ENCODE measurements at regions not wholly inside any gene's neighbourhood (a gene's known extent, or its start where the extent isn't known, plus 50 kb on each side); places are given as distances from the start of the nearest gene placed in this dataset.

DNA sequence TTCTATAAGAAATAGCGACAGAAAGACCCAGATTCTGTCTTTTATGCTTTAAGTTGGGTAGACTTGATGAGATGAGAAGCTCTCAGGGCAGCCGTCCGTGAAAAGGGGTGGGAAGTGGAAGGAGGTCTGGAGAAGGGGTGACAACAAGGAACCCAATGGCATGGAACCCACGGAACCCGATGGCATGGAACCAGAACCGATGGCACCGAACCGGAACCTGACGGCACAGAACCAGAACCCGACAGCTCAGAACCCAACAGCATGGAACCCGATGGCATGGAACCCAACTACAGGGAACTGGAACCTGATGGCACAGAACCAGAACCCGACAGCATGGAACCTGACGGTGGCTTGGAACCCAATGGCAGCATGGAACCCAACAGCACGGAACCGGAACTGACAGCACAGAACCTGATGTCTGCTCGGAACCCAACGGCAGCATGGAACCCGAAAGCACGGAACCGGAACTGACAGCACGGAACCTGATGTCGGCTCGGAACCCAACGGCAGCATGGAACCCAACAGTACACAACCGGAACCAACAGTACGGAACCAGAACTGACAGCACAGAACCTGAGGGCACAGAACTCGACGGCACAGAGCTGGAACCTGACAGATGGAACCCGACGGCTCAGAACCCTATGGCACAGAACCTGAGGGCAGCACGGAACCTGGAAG, 155.2 kb downstream of the TMEM18 start:
- no peak overlapping the region for H3K27ac ChIP-seq
- no peak overlapping the region for H3K4me3 ChIP-seq

DNA sequence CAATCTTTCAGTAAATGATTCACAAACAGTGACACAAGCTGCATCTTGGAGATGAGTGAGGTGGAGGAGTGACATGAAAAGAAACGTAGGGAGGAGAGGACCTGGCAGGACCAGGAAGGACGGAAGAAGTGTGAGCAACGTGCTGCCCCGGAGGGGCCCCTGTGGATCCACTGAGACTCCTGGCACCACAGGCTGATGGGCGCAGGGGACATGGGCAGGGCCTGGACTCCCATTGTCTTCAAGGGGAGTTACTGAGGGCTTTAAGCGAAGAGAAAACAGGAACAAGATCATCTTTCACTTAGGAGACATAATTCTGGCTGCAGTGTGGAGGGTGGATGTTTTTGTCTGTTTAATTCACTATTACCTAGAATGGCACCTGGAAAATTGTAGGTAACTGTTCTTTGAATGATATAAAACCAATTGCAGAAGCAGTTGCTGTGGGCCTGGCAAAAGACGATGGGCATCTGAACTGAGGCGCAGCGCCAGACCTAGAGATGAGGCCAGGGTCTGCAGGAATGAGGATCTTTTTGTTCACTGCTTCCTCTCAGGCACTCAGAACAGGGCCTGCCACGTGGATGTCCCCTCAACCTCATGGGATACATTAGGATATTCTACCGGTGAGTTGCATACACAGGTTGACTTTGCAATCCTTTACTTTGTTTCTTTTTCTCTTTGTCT, 156.4 kb downstream of the TMEM18 start:
- Histone ChIP-seq H3K27ac (no peak overlapping the region), H3K4me3 (no peak overlapping the region)

DNA sequence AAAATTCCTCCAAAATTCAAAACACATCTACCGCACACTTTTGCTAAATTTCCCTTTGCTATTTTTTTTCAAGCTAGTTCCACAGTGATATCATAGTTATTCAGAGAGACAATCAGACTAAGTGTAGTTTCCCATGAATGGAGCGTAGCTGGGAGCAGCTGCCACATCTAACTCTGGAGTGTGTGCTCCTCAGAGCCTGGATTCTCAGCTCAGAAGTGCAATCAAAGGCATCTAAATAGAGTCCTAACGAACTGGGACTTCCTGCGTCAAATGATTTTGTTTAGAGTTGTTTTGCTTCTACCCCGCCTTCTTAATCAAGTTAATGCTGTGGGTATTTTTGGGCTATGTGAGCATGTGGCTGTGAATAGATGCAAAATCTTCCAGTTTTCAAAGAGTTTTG, 160.3 kb downstream of the TMEM18 start:
- no peak overlapping the region for H3K27ac ChIP-seq
- no peak overlapping the region for H3K4me3 ChIP-seq

- no peak overlapping the region for H3K27ac ChIP-seq
- no peak overlapping the region for H3K4me3 ChIP-seq
These were observed 161.1 kb downstream of the TMEM18 start for GRCh38 chr2:516131-516530.

DNA sequence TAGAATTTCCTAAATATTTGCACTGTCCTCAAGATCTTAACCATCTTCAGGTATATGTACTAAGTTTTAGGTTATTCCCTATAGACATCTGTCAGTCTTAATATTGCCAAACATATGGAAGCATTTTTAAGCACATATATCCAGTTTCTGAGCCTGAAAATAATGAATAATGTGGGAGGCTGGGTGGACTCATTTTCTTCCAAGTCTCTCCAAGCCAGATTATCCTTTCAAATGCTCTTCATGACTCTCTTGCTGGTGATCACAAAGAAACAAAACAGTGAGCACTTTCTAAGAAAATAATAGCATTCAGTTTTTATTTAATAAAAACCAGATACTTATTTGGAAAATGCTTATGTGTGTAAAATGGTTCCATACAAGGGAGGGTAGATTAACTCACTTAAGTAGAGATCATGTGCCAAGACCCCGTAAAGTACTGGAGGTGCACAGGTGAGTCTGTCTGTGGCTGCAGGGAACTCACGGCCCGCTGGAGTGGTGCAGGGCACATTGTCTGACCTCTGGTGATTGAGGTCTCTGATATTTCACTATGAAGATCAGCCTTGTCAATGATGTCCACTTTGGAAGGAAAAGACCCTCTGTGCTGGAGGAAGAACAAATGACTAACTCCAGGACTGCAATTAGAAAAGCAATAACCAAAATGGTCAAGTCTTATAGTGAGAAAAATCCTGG, 161.6 kb downstream of the TMEM18 start:
- no peak overlapping the region for H3K27ac ChIP-seq
- no peak overlapping the region for H3K4me3 ChIP-seq

DNA sequence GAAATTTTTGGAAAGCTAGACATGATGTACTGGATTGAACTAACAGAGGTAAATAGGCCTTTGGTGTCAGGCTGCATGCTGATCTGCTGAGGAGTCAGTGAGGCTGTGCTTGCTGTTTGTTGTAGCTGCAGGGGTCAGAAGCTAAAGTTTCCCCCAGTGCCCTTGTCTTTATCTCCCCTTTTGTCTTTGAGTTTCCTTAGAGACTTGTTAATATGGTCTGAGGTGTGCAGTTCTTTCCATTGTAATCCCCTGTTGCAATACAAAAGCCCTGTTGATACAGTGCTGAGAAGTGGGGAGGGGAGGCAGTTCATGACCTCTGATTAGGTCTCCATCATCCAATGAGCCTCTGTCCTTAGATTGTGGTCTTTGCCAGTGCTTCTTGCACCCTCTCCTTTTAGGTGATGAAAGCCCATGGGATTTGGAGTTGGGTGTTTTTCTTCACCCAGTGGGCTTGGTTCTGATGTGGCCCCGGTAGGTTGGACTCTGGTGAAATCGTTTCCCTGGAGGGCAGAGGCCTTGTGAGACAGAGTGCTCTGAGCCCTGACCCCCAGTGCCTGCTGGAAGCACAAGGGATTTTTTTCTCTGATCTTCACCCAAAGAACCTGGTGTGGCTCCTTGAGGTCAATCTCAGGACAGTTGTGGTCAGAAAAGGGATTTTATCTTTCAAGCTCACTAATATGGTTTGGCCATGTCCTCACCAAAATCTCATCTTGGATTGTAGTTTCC, 163.1 kb downstream of the TMEM18 start:
- Histone ChIP-seq H3K4me3 (no peak overlapping the region), H3K27ac (no peak overlapping the region)

DNA sequence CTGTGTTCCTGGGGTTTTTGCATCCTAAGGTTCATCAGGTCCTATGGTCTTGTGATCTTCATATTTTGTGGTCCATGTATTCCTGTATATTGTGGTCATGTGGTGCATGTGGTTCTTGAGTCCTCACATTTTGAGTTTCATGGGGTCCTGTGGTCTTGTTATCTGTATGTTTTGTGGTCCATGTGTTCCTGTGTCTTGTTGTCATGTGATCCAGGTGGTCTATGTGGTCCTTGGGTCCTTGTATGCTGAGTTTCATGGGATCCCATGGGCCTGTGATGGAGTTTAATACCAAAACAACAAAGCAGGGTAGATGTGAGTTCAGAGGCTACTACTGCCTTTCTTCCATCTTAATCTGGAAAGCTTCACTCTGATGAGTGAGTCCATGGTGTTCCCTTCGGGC, 166.4 kb downstream of the TMEM18 start:
- H3K4me3 ChIP-seq, result no peak overlapping the region
- H3K27ac ChIP-seq, result no peak overlapping the region

GRCh38 chr2:509888-510287, 167.3 kb downstream of the TMEM18 start:
- no peak overlapping the region for H3K4me3 ChIP-seq
- no peak overlapping the region for H3K27ac ChIP-seq

GRCh38 chr2:508121-508520, 169.1 kb downstream of the TMEM18 start:
- Histone ChIP-seq H3K4me3 (no peak overlapping the region), H3K27ac (no peak overlapping the region)

DNA sequence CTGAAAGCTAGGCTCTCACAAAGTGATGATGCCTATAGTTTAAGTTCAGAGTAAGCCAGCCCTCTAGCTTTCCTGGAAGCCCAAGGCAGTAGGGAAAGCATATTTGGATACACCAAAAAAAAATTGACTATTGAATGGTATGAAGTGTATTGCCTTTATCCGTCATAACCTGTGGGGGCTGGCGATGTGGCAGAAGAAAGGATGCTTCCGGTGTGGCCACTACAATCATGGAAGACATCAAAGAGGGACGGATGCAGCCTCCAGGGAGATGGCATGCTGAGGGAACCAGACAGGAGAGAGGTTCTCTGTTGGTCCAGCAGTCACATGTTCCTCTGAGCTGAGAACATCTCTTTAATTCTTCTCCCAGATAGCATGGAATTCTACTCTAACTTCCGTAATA, 170.3 kb downstream of the TMEM18 start:
- Histone ChIP-seq H3K27ac (peak overlapping the region in 1 of 21 experiments; percentile 35), H3K4me3 (no peak overlapping the region)

DNA sequence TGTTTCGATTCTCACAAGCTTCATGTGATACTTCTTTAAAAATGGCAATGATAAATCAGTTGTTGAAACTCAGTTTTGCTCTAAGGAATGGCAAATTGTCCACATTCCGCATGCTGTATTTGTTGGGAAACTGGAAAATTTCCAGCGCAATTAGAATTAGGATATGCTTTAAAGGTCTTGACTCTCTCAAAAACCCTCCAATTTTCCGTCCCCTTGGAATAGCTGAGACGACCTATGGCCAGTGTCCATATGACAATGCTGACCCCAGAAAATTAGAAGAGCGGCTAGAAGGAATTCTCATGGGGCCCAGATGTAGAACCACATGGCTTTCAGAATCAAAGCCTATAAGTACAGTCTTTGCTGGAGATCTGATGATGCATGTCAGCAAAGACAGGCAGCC, 170.8 kb downstream of the TMEM18 start:
- no peak overlapping the region for H3K4me3 ChIP-seq
- peak overlapping the region in 1 of 21 experiments; percentile 35 for H3K27ac ChIP-seq

DNA sequence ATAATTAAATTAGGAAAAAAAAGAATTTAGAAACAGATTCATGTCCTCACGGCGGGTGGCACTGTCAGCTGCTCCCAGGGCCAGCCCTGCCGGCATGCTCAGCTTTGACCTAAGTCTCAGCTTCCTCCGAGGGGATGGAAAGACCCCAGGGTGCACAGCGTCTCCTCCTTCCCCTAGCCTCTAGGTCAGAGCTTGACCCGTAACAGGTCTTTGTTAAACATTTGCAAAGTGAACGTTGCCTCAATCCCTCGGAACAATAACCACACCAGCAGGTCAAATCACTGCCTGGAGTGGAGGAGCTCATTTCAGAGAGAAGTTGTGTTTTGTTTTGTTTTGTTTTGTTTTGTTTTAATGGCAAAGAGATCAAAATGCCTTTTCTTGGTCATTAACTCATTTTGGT, 171.3 kb downstream of the TMEM18 start:
- Histone ChIP-seq H3K27ac (peak overlapping the region in 1 of 21 experiments; percentile 24), H3K4me3 (no peak overlapping the region)

- Histone ChIP-seq H3K4me3 (no peak overlapping the region), H3K27ac (no peak overlapping the region)
These were observed 173.8 kb downstream of the TMEM18 start for GRCh38 chr2:503288-503999.

DNA sequence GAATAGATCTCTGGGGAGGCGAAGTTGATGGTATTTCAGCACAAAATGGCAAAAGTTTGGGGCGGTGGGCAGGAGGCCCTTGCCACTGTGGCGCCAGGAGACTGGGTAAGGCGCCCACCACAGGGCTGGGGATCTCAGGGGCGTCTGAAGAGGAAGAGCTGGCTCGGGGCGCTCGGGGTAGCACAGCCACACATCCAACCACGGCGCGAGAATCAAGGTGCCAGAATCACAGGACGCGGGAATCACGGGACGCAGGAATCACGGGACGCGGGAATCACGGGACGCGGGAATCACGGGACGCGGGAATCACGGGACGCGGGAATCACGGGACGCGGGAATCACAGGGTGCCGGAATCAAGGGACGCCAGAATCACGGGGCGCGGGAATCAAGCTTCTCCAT, 174.4 kb downstream of the TMEM18 start:
- no peak overlapping the region for H3K4me3 ChIP-seq

GRCh38 chr2:501667-502066, 175.5 kb downstream of the TMEM18 start:
- Histone ChIP-seq H3K4me3 (no peak overlapping the region), H3K27ac (no peak overlapping the region)

More for the DNA sequence above, 174.4 kb downstream of the TMEM18 start:
- no peak overlapping the region for H3K27ac ChIP-seq

DNA sequence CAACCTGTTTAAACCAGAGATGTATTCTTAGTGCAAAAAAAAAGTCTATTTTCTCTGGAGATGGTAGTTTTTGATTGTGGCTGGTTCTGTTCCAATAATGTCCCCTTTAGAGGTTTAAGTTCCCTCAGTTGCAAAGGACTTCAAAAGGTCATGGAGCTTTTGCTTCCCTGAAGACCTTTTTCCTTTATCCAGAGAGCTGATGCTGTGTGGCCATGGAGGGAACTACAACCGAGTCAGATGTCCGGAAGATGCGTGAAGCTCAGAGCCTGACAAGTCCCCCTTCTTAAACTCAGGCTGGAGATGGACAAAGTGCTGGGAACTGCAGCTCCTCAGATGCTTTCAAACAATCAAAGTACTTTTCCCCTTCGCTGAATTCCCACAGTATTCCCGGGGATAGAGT, 176.1 kb downstream of the TMEM18 start:
- Histone ChIP-seq H3K4me3 (no peak overlapping the region), H3K27ac (no peak overlapping the region)

GRCh38 chr2:499726-500125, 177.5 kb downstream of the TMEM18 start:
- no peak overlapping the region for H3K27ac ChIP-seq
- no peak overlapping the region for H3K4me3 ChIP-seq

- H3K4me3 ChIP-seq, result no peak overlapping the region
- H3K27ac ChIP-seq, result no peak overlapping the region
These were observed 178.6 kb downstream of the TMEM18 start for GRCh38 chr2:498493-499178.

DNA sequence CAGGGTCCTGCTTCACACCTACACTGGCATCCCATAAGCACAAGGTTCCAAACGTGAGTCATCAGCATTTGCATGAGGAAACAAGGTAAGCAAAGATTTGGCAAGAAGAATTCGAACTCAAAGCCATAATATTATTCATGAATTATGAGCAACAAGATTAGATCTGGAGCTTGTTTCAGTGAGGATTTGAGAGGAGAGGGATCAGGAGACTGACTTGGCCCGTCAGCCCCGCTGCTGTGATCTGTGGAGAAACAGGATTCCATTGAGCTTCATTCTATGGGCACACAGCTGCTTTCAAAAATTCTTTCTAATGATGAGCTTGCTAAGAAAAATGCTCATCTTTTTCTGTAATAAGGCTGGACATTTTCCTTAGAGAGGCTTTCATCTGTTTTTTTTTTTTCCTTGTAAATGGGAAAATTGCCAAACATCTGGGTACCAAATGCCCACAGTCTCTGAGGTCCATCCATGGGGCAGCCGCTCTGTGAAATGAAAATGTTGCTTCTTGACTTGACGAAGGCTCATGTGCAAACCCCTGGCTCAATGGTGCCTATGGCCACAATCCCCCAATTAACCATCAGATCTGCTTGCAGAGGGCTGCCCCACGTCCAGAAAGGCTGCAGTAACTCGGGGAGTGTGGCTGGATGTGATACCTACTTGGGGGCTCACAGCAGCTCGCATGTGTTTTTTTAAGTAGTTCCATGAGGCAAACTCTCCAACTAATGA, 179.3 kb downstream of the TMEM18 start:
- Histone ChIP-seq H3K27ac (no peak overlapping the region), H3K4me3 (no peak overlapping the region)
